ENCODE measurements at regions not wholly inside any gene's neighbourhood (a gene's known extent, or its start where the extent isn't known, plus 50 kb on each side); places are given as distances from the start of the nearest gene placed in this dataset.

DNA sequence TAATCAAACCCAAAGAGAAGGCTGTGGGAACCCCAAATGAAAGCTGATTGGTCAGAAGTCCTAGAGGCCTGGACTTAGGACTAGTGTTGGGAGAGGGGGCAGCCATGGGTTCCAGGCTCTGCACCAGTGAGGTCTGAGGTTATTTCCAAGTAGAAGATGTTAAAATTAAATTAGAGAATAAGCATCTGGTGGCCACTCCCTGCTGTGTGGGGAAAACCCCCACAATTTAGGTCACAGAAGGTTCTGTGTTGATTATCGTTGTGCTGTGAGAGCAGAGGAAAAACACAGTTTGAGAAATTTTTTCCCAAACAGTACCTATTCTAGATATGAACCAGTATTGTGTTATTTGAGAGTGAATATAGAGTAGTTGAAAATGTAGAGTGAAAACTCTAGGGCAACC lies 53.9 kb upstream of the NSMCE3 start:
- DNase-seq: no peak
- H3K27me3 ChIP-seq: no peaks in the 10 kb centered on the region

DNA sequence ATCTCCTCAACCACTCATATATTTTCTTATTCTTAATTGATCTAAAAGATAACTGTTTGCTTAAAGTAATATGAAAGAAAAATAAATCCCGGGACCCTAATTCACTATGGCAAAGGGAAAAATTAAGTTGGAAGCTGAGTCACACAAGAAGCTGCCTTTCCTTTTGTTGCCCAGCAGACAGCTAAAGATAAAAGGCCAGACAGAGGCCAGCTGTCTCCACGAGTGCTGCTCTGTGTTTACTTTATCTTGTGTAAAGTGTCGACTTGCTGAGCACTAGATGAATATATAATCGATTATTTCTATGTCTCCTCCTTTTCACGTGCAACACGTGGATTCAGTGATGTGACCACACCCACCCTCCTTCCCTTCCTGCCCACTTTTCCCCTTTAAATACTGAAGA lies 52.8 kb upstream of the NSMCE3 start:
- no peak overlapping the region for H3K4me3 ChIP-seq
- H3K9me3 ChIP-seq: no peaks in the 10 kb centered on the region; the same call in 1 of the 2 replicates
- H3K27me3 ChIP-seq: no peaks in the 10 kb centered on the region
- DNase-seq: no peak
- no peaks in the 10 kb centered on the region for H3K36me3 ChIP-seq

More for the DNA sequence above, 53.9 kb upstream of the NSMCE3 start:
- H3K4me3 ChIP-seq: no peak overlapping the region
- no peaks in the 10 kb centered on the region; the same call in 1 of the 2 replicates for H3K9me3 ChIP-seq
- H3K36me3 ChIP-seq: no peaks in the 10 kb centered on the region

DNA sequence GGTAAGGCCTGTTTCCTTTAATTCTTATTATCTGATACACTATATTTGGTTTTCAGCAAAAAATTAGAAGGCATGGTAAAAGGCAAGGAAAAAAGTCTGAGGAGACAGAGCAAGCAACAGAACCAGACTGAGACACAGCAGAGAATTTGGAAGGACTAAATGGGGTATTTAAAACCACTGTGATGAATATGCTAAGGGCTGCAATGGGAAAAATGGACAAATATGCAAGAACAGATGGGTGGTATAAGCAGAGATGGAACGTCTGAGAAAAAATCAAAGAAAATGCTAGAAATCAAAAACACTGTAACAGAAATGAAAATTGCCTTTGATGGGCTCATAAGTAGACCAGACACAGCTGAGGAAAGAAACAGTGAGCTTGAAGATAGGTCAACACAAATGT lies 50.8 kb upstream of the NSMCE3 start:
- Histone ChIP-seq H3K27me3 (no peaks in the 10 kb centered on the region), H3K9me3 (no peaks in the 10 kb centered on the region; the same call in 1 of the 2 replicates), H3K4me3 (no peak overlapping the region), H3K36me3 (no peaks in the 10 kb centered on the region)
- DNase-seq: no peak

DNA sequence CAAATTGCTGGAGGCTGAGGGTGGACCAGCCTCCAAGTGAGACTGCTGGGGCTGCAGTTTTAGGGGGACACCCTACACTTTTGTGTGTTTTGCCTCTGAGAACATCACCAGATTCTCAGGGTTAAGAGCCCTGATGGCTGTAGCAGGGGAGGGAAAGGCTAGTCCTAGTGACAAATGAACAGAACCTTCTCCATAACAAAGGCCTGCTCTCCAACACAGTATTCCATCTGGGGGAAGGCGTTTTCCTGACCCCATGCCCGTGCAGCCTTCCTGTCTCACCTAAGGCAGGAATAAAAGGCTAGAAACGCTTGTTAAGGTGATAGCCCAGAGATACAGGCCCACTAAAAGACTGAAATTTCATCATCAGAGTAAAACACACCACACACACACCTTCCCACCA lies 50.2 kb upstream of the NSMCE3 start:
- no peaks in the 10 kb centered on the region for H3K27me3 ChIP-seq

More for the DNA sequence above, 50.2 kb upstream of the NSMCE3 start:
- H3K36me3 ChIP-seq: no peaks in the 10 kb centered on the region
- no peak for DNase-seq
- H3K9me3 ChIP-seq: no peaks in the 10 kb centered on the region
- no peak overlapping the region for H3K4me3 ChIP-seq
